Fibroblast of lung (primary cell): ENCODE measurements at regions not wholly inside any gene's neighbourhood (a gene's known extent, or its start where the extent isn't known, plus 50 kb on each side); places are given as distances from the start of the nearest gene placed in this dataset.

ENCODE experiments used
- DNase-seq, 2 donors: peaks; one replicate each; pipeline versions ENCODE4 v3.0.0 to v3.0.0-alpha.2; 2010; ENCODE audit warnings: low read depth in 2 of 2
- H2AFZ ChIP-seq: 2 replicates; pipeline ENCODE4 v1.5.1; 2012; ENCODE audit warnings: low read length, control low read depth, inconsistent platforms
- H3K27ac ChIP-seq: 2 replicates; pipeline ENCODE4 v1.5.1; 2011; ENCODE audit warnings: low read length, control low read depth; ENCODE audit not compliant: insufficient read depth
- H3K27me3 ChIP-seq: 2 replicates; pipeline ENCODE4 v1.5.1; 2011; ENCODE audit warnings: mild to moderate bottlenecking, low read length; ENCODE audit not compliant: control insufficient read depth, insufficient read depth
- H3K36me3 ChIP-seq: 2 replicates; pipeline ENCODE4 v1.5.1; 2011; ENCODE audit warnings: low read length; ENCODE audit not compliant: control insufficient read depth, insufficient read depth
- H3K4me1 ChIP-seq: 2 replicates; pipeline ENCODE4 v1.5.1; 2011; ENCODE audit warnings: low read length; ENCODE audit not compliant: control insufficient read depth, insufficient read depth; ENCODE audit errors: extremely low read depth
- H3K4me2 ChIP-seq: 2 replicates; pipeline ENCODE4 v1.5.1; 2011; ENCODE audit warnings: low read length, control low read depth; ENCODE audit not compliant: insufficient read depth; ENCODE audit errors: extremely low read depth
- H3K4me3 ChIP-seq, 4 experiments: fragments of 200-600 bp in 1 of 4; sonication (generic) in 1 of 4; replicated peaks in 1 of 4; 2 replicates each; pipeline ENCODE4 v1.5.1; 2011 to 2016; ENCODE audit warnings: low read length in 4 of 4, low read depth in 3 of 4, mild to moderate bottlenecking in 3 of 4, control low read depth in 2 of 4, inconsistent platforms in 1 of 4, mixed read lengths in 1 of 4; ENCODE audit not compliant: insufficient read depth in 1 of 4; ENCODE audit errors: control extremely low read depth in 1 of 4
- H3K79me2 ChIP-seq: 2 replicates; pipeline ENCODE4 v1.5.1; 2012; ENCODE audit warnings: mild to moderate bottlenecking, low read length, inconsistent platforms; ENCODE audit not compliant: control insufficient read depth, insufficient read depth
- H3K9ac ChIP-seq: 2 replicates; pipeline ENCODE4 v1.5.1; 2011; ENCODE audit warnings: mild to moderate bottlenecking, low read length, control low read depth; ENCODE audit not compliant: insufficient read depth
- H3K9me3 ChIP-seq: 2 replicates; pipeline ENCODE4 v1.5.1; 2012; ENCODE audit warnings: low read depth, low read length; ENCODE audit not compliant: control insufficient read depth, insufficient read depth
- H4K20me1 ChIP-seq: 2 replicates; pipeline ENCODE4 v1.5.1; 2011; ENCODE audit warnings: low read length; ENCODE audit not compliant: control insufficient read depth, insufficient read depth; ENCODE audit errors: extremely low read depth
- EZH2 ChIP-seq: IDR thresholded peaks from 2 replicates; pipeline ENCODE4 v1.5.1; 2012; ENCODE audit warnings: low read length, control low read depth, mild to moderate bottlenecking; ENCODE audit errors: missing control alignments
- TF ChIP-seq, protein P1 (sequence below), 2 donors: IDR thresholded peaks in 1 of 2; conservative IDR thresholded peaks in 1 of 2; 1 replicate in 1 of 2; 2 replicates in 1 of 2; pipeline ENCODE4 v1.5.1; 2011 to 2012; ENCODE audit warnings: low read length in 2 of 2, control low read depth in 1 of 2, inconsistent platforms in 1 of 2, low read depth in 1 of 2, mild to moderate bottlenecking in 1 of 2

DNA sequence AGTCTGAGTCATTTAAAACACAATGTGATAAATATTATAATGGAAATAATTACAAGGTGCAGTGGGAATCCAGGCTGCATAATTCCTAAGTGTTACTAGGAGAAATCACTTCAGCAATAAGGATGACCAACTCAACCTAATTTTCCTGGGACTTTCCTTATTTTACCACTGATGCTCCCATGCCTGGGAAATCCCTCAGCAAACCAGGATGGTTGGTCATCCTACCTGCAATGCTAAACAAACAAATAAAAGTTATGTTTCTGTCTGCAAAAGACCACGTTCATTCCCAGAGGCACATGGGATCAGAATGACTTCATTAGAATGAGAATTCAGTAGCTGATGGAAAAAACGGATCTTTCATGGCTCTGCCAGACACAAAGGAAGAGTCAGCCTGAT is 130.8 kb upstream of the RAP1B start:
- Histone ChIP-seq H3K9me3 (no peaks in the 10 kb centered on the region), H3K4me1 (no peaks in the 10 kb centered on the region), H3K4me2 (no peak overlapping the region), H3K4me3 (no peak overlapping the region), H3K36me3 (no peaks in the 10 kb centered on the region), H3K9ac (no peak overlapping the region), H4K20me1 (no peaks in the 10 kb centered on the region), H3K79me2 (no peaks in the 10 kb centered on the region), H3K27me3 (no peaks in the 10 kb centered on the region), H3K27ac (no peak overlapping the region), H2AFZ (no peak overlapping the region)
- DNase-seq, result peak in 1 of 2 donors; percentile 80
- TF ChIP-seq, protein P1, sequence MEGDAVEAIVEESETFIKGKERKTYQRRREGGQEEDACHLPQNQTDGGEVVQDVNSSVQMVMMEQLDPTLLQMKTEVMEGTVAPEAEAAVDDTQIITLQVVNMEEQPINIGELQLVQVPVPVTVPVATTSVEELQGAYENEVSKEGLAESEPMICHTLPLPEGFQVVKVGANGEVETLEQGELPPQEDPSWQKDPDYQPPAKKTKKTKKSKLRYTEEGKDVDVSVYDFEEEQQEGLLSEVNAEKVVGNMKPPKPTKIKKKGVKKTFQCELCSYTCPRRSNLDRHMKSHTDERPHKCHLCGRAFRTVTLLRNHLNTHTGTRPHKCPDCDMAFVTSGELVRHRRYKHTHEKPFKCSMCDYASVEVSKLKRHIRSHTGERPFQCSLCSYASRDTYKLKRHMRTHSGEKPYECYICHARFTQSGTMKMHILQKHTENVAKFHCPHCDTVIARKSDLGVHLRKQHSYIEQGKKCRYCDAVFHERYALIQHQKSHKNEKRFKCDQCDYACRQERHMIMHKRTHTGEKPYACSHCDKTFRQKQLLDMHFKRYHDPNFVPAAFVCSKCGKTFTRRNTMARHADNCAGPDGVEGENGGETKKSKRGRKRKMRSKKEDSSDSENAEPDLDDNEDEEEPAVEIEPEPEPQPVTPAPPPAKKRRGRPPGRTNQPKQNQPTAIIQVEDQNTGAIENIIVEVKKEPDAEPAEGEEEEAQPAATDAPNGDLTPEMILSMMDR (conservative IDR thresholded peaks at IDR 0.05 in 1 of 2, IDR thresholded peaks at IDR 0.05 in 1 of 2; ENCODE audit: low read depth in 1 of 2, low read length in 2 of 2), result no peak
- TF ChIP-seq EZH2, result no peak

DNA sequence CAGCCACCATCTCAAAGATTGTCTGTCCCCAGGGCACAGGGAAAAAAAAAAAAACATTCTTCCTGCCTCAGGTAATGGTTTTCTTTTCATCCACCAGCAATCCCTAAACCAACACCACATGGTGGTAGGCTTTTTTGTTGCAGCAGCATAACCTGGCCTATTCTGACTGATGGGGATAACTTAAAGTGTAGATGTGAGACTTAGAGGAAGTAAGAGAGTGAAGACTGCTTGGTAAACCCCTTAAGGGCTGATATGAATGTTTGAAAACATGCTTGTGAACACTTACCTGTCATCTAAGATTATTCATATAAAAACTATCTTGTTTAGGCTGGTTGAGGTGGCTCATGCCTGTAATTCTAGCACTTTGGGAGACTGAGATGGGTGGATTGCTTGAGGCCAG is 130.2 kb upstream of the RAP1B start:
- Histone ChIP-seq H2AFZ (no peak overlapping the region), H3K27me3 (no peaks in the 10 kb centered on the region), H3K4me2 (no peak overlapping the region), H3K79me2 (no peaks in the 10 kb centered on the region), H3K4me1 (no peaks in the 10 kb centered on the region), H3K9ac (no peak overlapping the region), H3K4me3 (no peak overlapping the region), H4K20me1 (no peaks in the 10 kb centered on the region), H3K9me3 (no peaks in the 10 kb centered on the region), H3K27ac (no peak overlapping the region), H3K36me3 (no peaks in the 10 kb centered on the region)
- DNase-seq, result no peak
- no peak for TF ChIP-seq EZH2
- TF ChIP-seq, protein P1 (conservative IDR thresholded peaks at IDR 0.05 in 1 of 2, IDR thresholded peaks at IDR 0.05 in 1 of 2; ENCODE audit: low read depth in 1 of 2, low read length in 2 of 2), result no peak

GRCh38 chr12:68481181-68481941 is 129.3 kb upstream of the RAP1B start:
- no peak overlapping the region for H2AFZ ChIP-seq
- H3K9ac ChIP-seq, result no peak overlapping the region
- no peaks in the 10 kb centered on the region for H3K36me3 ChIP-seq
- no peaks in the 10 kb centered on the region for H4K20me1 ChIP-seq
- no peak for DNase-seq
- no peaks in the 10 kb centered on the region for H3K27me3 ChIP-seq
- H3K27ac ChIP-seq, result no peak overlapping the region
- no peak overlapping the region for H3K4me2 ChIP-seq
- H3K4me1 ChIP-seq, result no peaks in the 10 kb centered on the region
- H3K79me2 ChIP-seq, result no peaks in the 10 kb centered on the region
- TF ChIP-seq, protein P1 (conservative IDR thresholded peaks at IDR 0.05 in 1 of 2, IDR thresholded peaks at IDR 0.05 in 1 of 2; ENCODE audit: low read depth in 1 of 2, low read length in 2 of 2), result no peak
- TF ChIP-seq EZH2, result no peak
- no peak overlapping the region for H3K4me3 ChIP-seq
- H3K9me3 ChIP-seq, result no peaks in the 10 kb centered on the region
